Smooth muscle cell (in vitro differentiated cells): ENCODE measurements at regions not wholly inside any gene's neighbourhood (a gene's known extent, or its start where the extent isn't known, plus 50 kb on each side); places are given as distances from the start of the nearest gene placed in this dataset.

ENCODE experiments used
- DNase-seq: peaks from one replicate; lab custom pipeline; 2025; ENCODE audit not compliant: unreplicated experiment; lab: John Stamatoyannopoulos, UW
- H2AFZ ChIP-seq: fragments of 200-600 bp; sonication (generic); 2 replicates; pipeline ENCODE4 v1.6.0; 2016; ENCODE audit warnings: antibody characterized with exemption, low read depth, mild to moderate bottlenecking
- H3F3A ChIP-seq: fragments of 200-600 bp; sonication (generic); 2 replicates; pipeline ENCODE4 v1.6.0; 2017; ENCODE audit warnings: antibody characterized with exemption, low read depth
- H3K27ac ChIP-seq: fragments of 200-600 bp; sonication (generic); 2 replicates; pipeline ENCODE4 v1.5.1; 2016; ENCODE audit warnings: low read depth, mild to moderate bottlenecking
- H3K27me3 ChIP-seq: fragments of 200-600 bp; sonication (generic); 2 replicates; pipeline ENCODE4 v1.6.1; 2016; ENCODE audit warnings: low read depth, mild to moderate bottlenecking
- H3K36me3 ChIP-seq: fragments of 200-600 bp; sonication (generic); 2 replicates; pipeline ENCODE4 v1.5.1; 2016; ENCODE audit warnings: low read depth
- H3K4me1 ChIP-seq: fragments of 200-600 bp; sonication (generic); 2 replicates; pipeline ENCODE4 v1.5.1; 2016; ENCODE audit warnings: low read depth
- H3K4me2 ChIP-seq: fragments of 200-600 bp; sonication (generic); 2 replicates; pipeline ENCODE4 v1.6.0; 2016; ENCODE audit warnings: mild to moderate bottlenecking
- H3K4me3 ChIP-seq: fragments of 200-600 bp; sonication (generic); 2 replicates; pipeline ENCODE4 v1.5.1; 2016; ENCODE audit warnings: mild to moderate bottlenecking
- H3K79me2 ChIP-seq: fragments of 200-600 bp; sonication (generic); 2 replicates; pipeline ENCODE4 v1.6.0; 2016; ENCODE audit warnings: low read depth, mild to moderate bottlenecking
- H3K9ac ChIP-seq: fragments of 200-600 bp; sonication (generic); 2 replicates; pipeline ENCODE4 v1.6.0; 2016; ENCODE audit warnings: low read depth
- H3K9me3 ChIP-seq: fragments of 200-600 bp; sonication (generic); replicated peaks from 2 replicates; pipeline ENCODE4 v1.5.1; 2016; ENCODE audit warnings: low read depth
- H4K20me1 ChIP-seq: fragments of 200-600 bp; sonication (generic); 2 replicates; pipeline ENCODE4 v1.6.0; 2016; ENCODE audit warnings: low read depth
- CTCF ChIP-seq: fragments of 200-600 bp; sonication (generic); IDR thresholded peaks from 2 replicates; pipeline ENCODE4 v1.5.1; 2017; ENCODE audit warnings: borderline replicate concordance, mild to moderate bottlenecking, antibody characterized with exemption; ENCODE audit not compliant: insufficient read depth, poor library complexity, severe bottlenecking
- WGBS: methylation state at CpG from one replicate; pipeline ENCODE4 v1.1.7; 2016; ENCODE audit warnings: low lambda C conversion rate; 5-methylcytosine and 5-hydroxymethylcytosine counted together

GRCh38 chr3:78129707-78130106 is 1089.8 kb downstream of the ROBO2 start:
- H3K4me2 ChIP-seq: no peak overlapping the region
- no peak overlapping the region for H3K27ac ChIP-seq
- DNase-seq: no peak
- no peaks in the 10 kb centered on the region for H3K9me3 ChIP-seq
- no peaks in the 10 kb centered on the region for H3F3A ChIP-seq
- no peaks in the 10 kb centered on the region for H3K27me3 ChIP-seq
- H3K4me1 ChIP-seq: peaks cover 8% of the 10 kb centered on the region
- H4K20me1 ChIP-seq: no peaks in the 10 kb centered on the region
- TF ChIP-seq CTCF: no peak
- H3K79me2 ChIP-seq: no peaks in the 10 kb centered on the region
- H3K36me3 ChIP-seq: no peaks in the 10 kb centered on the region
- no peak overlapping the region for H2AFZ ChIP-seq
- H3K4me3 ChIP-seq: no peak overlapping the region
- no peak overlapping the region for H3K9ac ChIP-seq

GRCh38 chr3:78130741-78131290 is 1090.9 kb downstream of the ROBO2 start:
- no peaks in the 10 kb centered on the region for H4K20me1 ChIP-seq
- no peak overlapping the region for H3K27ac ChIP-seq
- no peaks in the 10 kb centered on the region for H3F3A ChIP-seq
- no peaks in the 10 kb centered on the region for H3K9me3 ChIP-seq
- no peak for DNase-seq
- WGBS: 95% methylated on average over 4 of the region's 4 CpGs
- H3K9ac ChIP-seq: no peak overlapping the region
- H3K79me2 ChIP-seq: no peaks in the 10 kb centered on the region
- no peak overlapping the region for H3K4me3 ChIP-seq
- H3K4me2 ChIP-seq: no peak overlapping the region
- H3K4me1 ChIP-seq: peaks cover 8% of the 10 kb centered on the region
- TF ChIP-seq CTCF: no peak
- H3K27me3 ChIP-seq: no peaks in the 10 kb centered on the region
- no peaks in the 10 kb centered on the region for H3K36me3 ChIP-seq
- no peak overlapping the region for H2AFZ ChIP-seq

GRCh38 chr3:78134496-78134895 is 1094.6 kb downstream of the ROBO2 start:
- H3K27ac ChIP-seq: no peak overlapping the region
- H2AFZ ChIP-seq: no peak overlapping the region
- H3K27me3 ChIP-seq: no peaks in the 10 kb centered on the region
- peaks cover 14% of the 10 kb centered on the region for H3K4me1 ChIP-seq
- no peaks in the 10 kb centered on the region for H3K79me2 ChIP-seq
- DNase-seq: no peak
- H3K36me3 ChIP-seq: no peaks in the 10 kb centered on the region
- H4K20me1 ChIP-seq: no peaks in the 10 kb centered on the region
- no peak overlapping the region for H3K9ac ChIP-seq
- 65% methylated on average over 3 of the region's 3 CpGs for WGBS
- H3K9me3 ChIP-seq: no peaks in the 10 kb centered on the region
- TF ChIP-seq CTCF: no peak
- no peak overlapping the region for H3K4me3 ChIP-seq
- H3K4me2 ChIP-seq: no peak overlapping the region
- no peaks in the 10 kb centered on the region for H3F3A ChIP-seq

GRCh38 chr3:78139166-78139565 is 1099.3 kb downstream of the ROBO2 start:
- TF ChIP-seq CTCF: no peak
- Histone ChIP-seq H3K79me2 (no peaks in the 10 kb centered on the region), H3K9ac (no peak overlapping the region), H4K20me1 (no peaks in the 10 kb centered on the region), H3K4me2 (peak overlapping the region; percentile 56), H3F3A (peaks cover 6% of the 10 kb centered on the region), H2AFZ (no peak overlapping the region), H3K27me3 (no peaks in the 10 kb centered on the region), H3K4me3 (no peak overlapping the region), H3K27ac (peak overlapping the region; percentile 72), H3K36me3 (no peaks in the 10 kb centered on the region), H3K4me1 (peaks cover 16% of the 10 kb centered on the region), H3K9me3 (no peaks in the 10 kb centered on the region)
- no peak for DNase-seq
- 14% methylated on average over 3 of the region's 3 CpGs for WGBS
